ENCODE measurements at regions not wholly inside any gene's neighbourhood (a gene's known extent, or its start where the extent isn't known, plus 50 kb on each side); places are given as distances from the start of the nearest gene placed in this dataset.

DNA sequence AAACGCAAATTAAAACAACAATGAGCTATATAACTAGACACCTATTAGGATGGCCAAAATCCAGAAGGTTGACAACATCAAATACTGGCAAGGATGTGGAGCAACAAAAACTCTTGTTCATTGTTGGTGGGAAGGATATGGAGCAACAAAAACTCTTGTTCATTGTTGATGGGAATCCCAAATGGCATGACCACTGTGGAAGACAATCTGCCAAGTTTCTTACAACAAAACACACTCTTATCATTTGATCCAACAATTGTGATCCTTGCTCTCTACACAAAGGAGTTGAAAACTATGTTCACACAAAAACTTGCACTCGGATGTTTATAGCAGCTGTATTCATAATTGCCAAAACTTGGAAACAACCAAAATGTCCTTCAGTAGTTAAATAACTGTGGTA lies 61.8 kb upstream of the LAMA2 start:
- Histone ChIP-seq H3K4me3 (ENCODE audit: insufficient read depth, low read length, poor library complexity, severe bottlenecking) (no peak overlapping the region), H3K9me2 (replicated peaks; ENCODE audit: insufficient read depth, low read length) (no peaks in the 10 kb centered on the region), H3K9me3 (ENCODE audit: insufficient read depth, low read length) (no peaks in the 10 kb centered on the region), H3K79me2 (ENCODE audit: insufficient read depth, low read length) (no peaks in the 10 kb centered on the region), H3F3A (ENCODE audit: insufficient read depth) (no peaks in the 10 kb centered on the region), H4K20me1 (ENCODE audit: low read depth, low read length) (no peaks in the 10 kb centered on the region), H3K9ac (ENCODE audit: low read length) (no peak overlapping the region), H3K4me2 (ENCODE audit: low read depth, low read length, poor library complexity, severe bottlenecking) (no peak overlapping the region), H2AFZ (ENCODE audit: low read depth, low read length, severe bottlenecking) (no peak overlapping the region), H3K36me3 (ENCODE audit: low read length) (no peaks in the 10 kb centered on the region), H3K27me3 (ENCODE audit: low read length) (no peaks in the 10 kb centered on the region), H3K27ac (ENCODE audit: low read depth, low read length) (no peak overlapping the region)
- TF ChIP-seq, protein P1, sequence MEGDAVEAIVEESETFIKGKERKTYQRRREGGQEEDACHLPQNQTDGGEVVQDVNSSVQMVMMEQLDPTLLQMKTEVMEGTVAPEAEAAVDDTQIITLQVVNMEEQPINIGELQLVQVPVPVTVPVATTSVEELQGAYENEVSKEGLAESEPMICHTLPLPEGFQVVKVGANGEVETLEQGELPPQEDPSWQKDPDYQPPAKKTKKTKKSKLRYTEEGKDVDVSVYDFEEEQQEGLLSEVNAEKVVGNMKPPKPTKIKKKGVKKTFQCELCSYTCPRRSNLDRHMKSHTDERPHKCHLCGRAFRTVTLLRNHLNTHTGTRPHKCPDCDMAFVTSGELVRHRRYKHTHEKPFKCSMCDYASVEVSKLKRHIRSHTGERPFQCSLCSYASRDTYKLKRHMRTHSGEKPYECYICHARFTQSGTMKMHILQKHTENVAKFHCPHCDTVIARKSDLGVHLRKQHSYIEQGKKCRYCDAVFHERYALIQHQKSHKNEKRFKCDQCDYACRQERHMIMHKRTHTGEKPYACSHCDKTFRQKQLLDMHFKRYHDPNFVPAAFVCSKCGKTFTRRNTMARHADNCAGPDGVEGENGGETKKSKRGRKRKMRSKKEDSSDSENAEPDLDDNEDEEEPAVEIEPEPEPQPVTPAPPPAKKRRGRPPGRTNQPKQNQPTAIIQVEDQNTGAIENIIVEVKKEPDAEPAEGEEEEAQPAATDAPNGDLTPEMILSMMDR (IDR thresholded peaks at IDR 0.05; ENCODE audit: insufficient read depth, low read length, poor library complexity, severe bottlenecking) = no peak
- TF ChIP-seq EZH2phosphoT487 (conservative IDR thresholded peaks at IDR 0.05; ENCODE audit: low read length) = no peak

DNA sequence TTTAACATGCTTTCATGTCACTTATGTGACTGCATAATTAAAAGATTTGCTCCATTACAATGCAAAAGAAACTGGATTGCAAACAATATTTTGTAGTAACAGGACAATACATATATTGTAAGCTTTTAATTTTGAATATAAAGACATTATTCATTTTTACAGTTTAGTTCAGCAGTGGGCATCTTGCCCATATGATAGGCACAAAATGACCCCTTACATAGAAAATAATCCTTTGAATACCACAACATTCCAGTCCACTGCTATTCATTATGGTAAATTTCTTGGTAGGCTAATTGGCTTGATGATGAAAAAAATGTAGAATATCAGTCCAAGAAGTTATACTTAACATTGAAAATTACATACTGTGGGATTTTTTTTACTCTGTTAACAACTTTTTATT lies 74.1 kb upstream of the LAMA2 start:
- H3K27ac ChIP-seq (ENCODE audit: low read depth, low read length) = no peak overlapping the region
- H4K20me1 ChIP-seq (ENCODE audit: low read depth, low read length) = no peaks in the 10 kb centered on the region
- no peaks in the 10 kb centered on the region for H3K27me3 ChIP-seq (ENCODE audit: low read length)
- H3K9me3 ChIP-seq (ENCODE audit: insufficient read depth, low read length) = no peaks in the 10 kb centered on the region
- H3K4me3 ChIP-seq (ENCODE audit: insufficient read depth, low read length, poor library complexity, severe bottlenecking) = no peak overlapping the region
- TF ChIP-seq, protein P1 (IDR thresholded peaks at IDR 0.05; ENCODE audit: insufficient read depth, low read length, poor library complexity, severe bottlenecking) = no peak
- no peak for TF ChIP-seq EZH2phosphoT487 (conservative IDR thresholded peaks at IDR 0.05; ENCODE audit: low read length)
- no peak overlapping the region for H2AFZ ChIP-seq (ENCODE audit: low read depth, low read length, severe bottlenecking)
- H3K79me2 ChIP-seq (ENCODE audit: insufficient read depth, low read length) = no peaks in the 10 kb centered on the region
- H3K9me2 ChIP-seq (replicated peaks; ENCODE audit: insufficient read depth, low read length) = no peaks in the 10 kb centered on the region
- no peaks in the 10 kb centered on the region for H3K36me3 ChIP-seq (ENCODE audit: low read length)
- H3K4me2 ChIP-seq (ENCODE audit: low read depth, low read length, poor library complexity, severe bottlenecking) = no peak overlapping the region
- H3F3A ChIP-seq (ENCODE audit: insufficient read depth) = no peaks in the 10 kb centered on the region
- H3K9ac ChIP-seq (ENCODE audit: low read length) = no peak overlapping the region

DNA sequence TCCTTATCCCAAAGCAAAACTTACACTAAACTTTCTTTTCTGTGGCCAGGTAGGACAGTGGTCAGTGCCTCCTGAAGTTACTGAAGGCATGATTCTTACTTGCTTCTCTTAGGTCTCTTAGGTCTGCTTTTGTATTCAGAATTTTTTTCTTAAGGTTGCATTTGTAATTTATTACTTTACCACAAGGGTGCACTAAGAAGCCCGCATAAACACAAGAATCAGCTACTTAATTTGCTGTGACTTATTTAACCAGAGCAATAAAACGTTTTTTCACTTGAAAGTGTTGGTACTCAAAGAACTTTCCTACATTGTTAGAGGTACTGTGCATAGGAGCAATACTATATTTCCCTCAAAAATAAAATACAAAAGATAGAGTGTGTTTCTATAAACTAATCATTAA lies 75.4 kb upstream of the LAMA2 start:
- no peak overlapping the region for H2AFZ ChIP-seq (ENCODE audit: low read depth, low read length, severe bottlenecking)
- H3K36me3 ChIP-seq (ENCODE audit: low read length) = no peaks in the 10 kb centered on the region
- no peak overlapping the region for H3K4me3 ChIP-seq (ENCODE audit: insufficient read depth, low read length, poor library complexity, severe bottlenecking)
- no peaks in the 10 kb centered on the region for H4K20me1 ChIP-seq (ENCODE audit: low read depth, low read length)
- no peaks in the 10 kb centered on the region for H3K9me3 ChIP-seq (ENCODE audit: insufficient read depth, low read length)
- H3K79me2 ChIP-seq (ENCODE audit: insufficient read depth, low read length) = no peaks in the 10 kb centered on the region
- no peaks in the 10 kb centered on the region for H3K9me2 ChIP-seq (replicated peaks; ENCODE audit: insufficient read depth, low read length)
- H3K27me3 ChIP-seq (ENCODE audit: low read length) = no peaks in the 10 kb centered on the region
- no peak for TF ChIP-seq EZH2phosphoT487 (conservative IDR thresholded peaks at IDR 0.05; ENCODE audit: low read length)
- TF ChIP-seq, protein P1 (IDR thresholded peaks at IDR 0.05; ENCODE audit: insufficient read depth, low read length, poor library complexity, severe bottlenecking) = peak; percentile 19
- no peak overlapping the region for H3K4me2 ChIP-seq (ENCODE audit: low read depth, low read length, poor library complexity, severe bottlenecking)
- H3F3A ChIP-seq (ENCODE audit: insufficient read depth) = no peaks in the 10 kb centered on the region
- no peak overlapping the region for H3K9ac ChIP-seq (ENCODE audit: low read length)
- no peak overlapping the region for H3K27ac ChIP-seq (ENCODE audit: low read depth, low read length)
